ENCODE measurements at regions not wholly inside any gene's neighbourhood (a gene's known extent, or its start where the extent isn't known, plus 50 kb on each side); places are given as distances from the start of the nearest gene placed in this dataset.
"Not testable (repeated sequence)": the region's sequence is repeated elsewhere in the genome, so short reads cannot be mapped to it uniquely, and the experiment has no call there.

DNA sequence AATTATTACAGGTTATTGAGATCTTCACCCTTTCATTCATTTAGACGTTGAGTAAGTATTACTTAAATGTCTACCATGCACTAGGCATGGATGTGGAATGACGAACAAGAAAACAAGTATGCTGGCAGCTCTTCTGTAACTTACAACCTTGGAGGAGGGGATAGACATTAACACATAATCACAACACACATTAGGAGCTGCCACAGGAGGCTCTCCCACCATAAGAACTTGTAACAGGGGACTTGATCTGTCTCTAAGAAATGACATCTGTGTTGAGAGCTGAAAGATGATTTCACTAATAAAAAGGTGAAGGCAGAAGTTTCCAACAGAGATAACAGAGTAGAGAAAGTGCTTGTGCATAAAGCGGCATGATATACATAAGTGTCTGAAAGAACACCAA, 384.7 kb upstream of the ZEB2 start:
- Mint-ChIP-seq H3K4me1 (ENCODE audit: insufficient read depth, unreplicated experiment) (no peaks in the 10 kb centered on the region), H3K27ac (ENCODE audit: low read depth, unreplicated experiment) (no peak overlapping the region), H3K27me3 (ENCODE audit: insufficient read depth, unreplicated experiment) (no peaks in the 10 kb centered on the region), H3K9me3 (ENCODE audit: unreplicated experiment) (peaks cover 19% of the 10 kb centered on the region), H3K36me3 (ENCODE audit: insufficient read depth, unreplicated experiment) (no peaks in the 10 kb centered on the region), H3K4me3 (ENCODE audit: unreplicated experiment) (no peak overlapping the region)
- ChIA-PET POLR2A (interaction anchor here (0.7 to 1.6 kb wide), 2 partner anchors 9 to 24 kb away, joined by 3 to 4 read pairs; no protein-coding TSS in a partner anchor), CTCF (no interaction called here)
- TF ChIP-seq CTCF (IDR thresholded peaks at IDR 0.05; ENCODE audit: unreplicated experiment): no peak
- no peak for DNase-seq (ENCODE audit: unreplicated experiment)
- no TSS peak for BruUV-seq (replicated peaks)
- intact Hi-C loops (cut with micrococcal nuclease): no loop called here

GRCh38 chr2:144903045-144903444, 383.1 kb upstream of the ZEB2 start:
- H3K36me3 Mint-ChIP-seq (ENCODE audit: insufficient read depth, unreplicated experiment); H3K27me3 Mint-ChIP-seq (ENCODE audit: insufficient read depth, unreplicated experiment); intact Hi-C loops (cut with micrococcal nuclease); H3K4me3 Mint-ChIP-seq (ENCODE audit: unreplicated experiment); POLR2A ChIA-PET; H3K27ac Mint-ChIP-seq (ENCODE audit: low read depth, unreplicated experiment); BruUV-seq (replicated peaks); H3K4me1 Mint-ChIP-seq (ENCODE audit: insufficient read depth, unreplicated experiment); DNase-seq (ENCODE audit: unreplicated experiment); CTCF ChIA-PET: not testable (repeated sequence)
- peaks cover 19% of the 10 kb centered on the region for H3K9me3 Mint-ChIP-seq (ENCODE audit: unreplicated experiment)

GRCh38 chr2:144901386-144901785, 381.5 kb upstream of the ZEB2 start:
- CTCF ChIA-PET; H3K27ac Mint-ChIP-seq (ENCODE audit: low read depth, unreplicated experiment); H3K4me1 Mint-ChIP-seq (ENCODE audit: insufficient read depth, unreplicated experiment); BruUV-seq (replicated peaks); intact Hi-C loops (cut with micrococcal nuclease); DNase-seq (ENCODE audit: unreplicated experiment); H3K27me3 Mint-ChIP-seq (ENCODE audit: insufficient read depth, unreplicated experiment); POLR2A ChIA-PET; H3K4me3 Mint-ChIP-seq (ENCODE audit: unreplicated experiment); H3K36me3 Mint-ChIP-seq (ENCODE audit: insufficient read depth, unreplicated experiment): not testable (repeated sequence)
- H3K9me3 Mint-ChIP-seq (ENCODE audit: unreplicated experiment): peaks cover 19% of the 10 kb centered on the region

GRCh38 chr2:144896341-144896740, 376.4 kb upstream of the ZEB2 start:
- Mint-ChIP-seq H3K27me3 (ENCODE audit: insufficient read depth, unreplicated experiment) (no peaks in the 10 kb centered on the region), H3K9me3 (ENCODE audit: unreplicated experiment) (peaks cover 4% of the 10 kb centered on the region), H3K36me3 (ENCODE audit: insufficient read depth, unreplicated experiment) (no peaks in the 10 kb centered on the region), H3K4me3 (ENCODE audit: unreplicated experiment) (no peak overlapping the region), H3K4me1 (ENCODE audit: insufficient read depth, unreplicated experiment) (no peaks in the 10 kb centered on the region), H3K27ac (ENCODE audit: low read depth, unreplicated experiment) (no peak overlapping the region)
- POLR2A ChIA-PET: interaction anchor here (0.6 kb wide), 1 partner anchor 421 kb away, joined by 3 read pairs; no protein-coding TSS in a partner anchor
- DNase-seq (ENCODE audit: unreplicated experiment): no peak
- intact Hi-C loops (cut with micrococcal nuclease): loop anchor here (10.0 kb wide), 1 partner anchor 562 kb away; a partner anchor contains a TSS
- BruUV-seq (replicated peaks): no TSS peak
- no peak for TF ChIP-seq CTCF (IDR thresholded peaks at IDR 0.05; ENCODE audit: unreplicated experiment)
- CTCF ChIA-PET: no interaction called here

DNA sequence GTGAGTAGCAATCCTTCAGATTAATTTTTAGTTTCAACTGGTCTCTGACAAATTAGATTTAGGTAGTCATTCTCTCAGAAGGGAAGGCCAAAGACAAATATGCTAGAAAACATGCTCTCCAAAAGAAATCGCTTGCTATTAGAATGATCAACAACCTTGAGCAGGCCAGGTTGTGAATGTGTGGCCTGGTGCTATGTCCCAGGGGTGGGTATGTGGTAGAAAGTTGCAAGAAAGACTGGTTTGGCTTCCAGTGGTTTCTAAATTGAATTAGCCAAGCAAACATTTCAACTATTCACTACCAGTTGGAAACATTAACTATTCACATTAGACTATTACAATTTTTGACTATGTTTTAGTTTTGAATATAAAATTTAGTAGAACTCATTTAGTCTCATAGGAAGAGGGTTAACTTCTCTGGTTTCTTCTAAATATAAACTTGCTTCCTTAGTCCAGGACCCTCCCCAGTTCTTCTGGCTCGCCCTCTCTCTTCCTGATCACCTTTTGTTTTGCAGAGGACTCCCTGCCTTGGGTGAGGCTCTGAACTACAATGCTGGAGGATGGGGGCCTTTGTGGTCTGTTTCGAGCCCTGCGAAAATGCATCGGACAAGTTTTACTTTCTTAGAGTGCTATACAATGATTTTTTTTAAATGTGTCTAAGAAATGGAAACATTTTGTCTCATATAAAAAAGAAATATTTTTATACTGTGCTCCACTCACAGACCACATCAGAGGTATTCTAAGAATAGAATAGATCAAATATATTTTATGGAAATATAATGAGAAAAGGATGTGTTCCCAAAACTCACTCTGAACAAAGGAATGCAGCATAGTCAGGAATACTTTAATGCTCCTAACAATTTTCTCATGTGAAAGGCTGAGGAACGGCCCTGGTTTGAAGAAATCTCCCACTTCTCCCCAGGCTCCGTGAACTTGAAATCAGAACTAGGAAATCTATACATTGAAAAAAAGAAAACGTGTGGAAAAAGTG, 375.0 kb upstream of the ZEB2 start:
- no peaks in the 10 kb centered on the region for H3K36me3 Mint-ChIP-seq (ENCODE audit: insufficient read depth, unreplicated experiment)
- intact Hi-C loops (cut with micrococcal nuclease): loop anchor here (5.0 to 10.0 kb wide), 2 partner anchors 378 to 560 kb away; a partner anchor contains a TSS
- no peak for DNase-seq (ENCODE audit: unreplicated experiment)
- H3K4me3 Mint-ChIP-seq (ENCODE audit: unreplicated experiment): no peak overlapping the region
- H3K27ac Mint-ChIP-seq (ENCODE audit: low read depth, unreplicated experiment): no peak overlapping the region
- no peak for TF ChIP-seq CTCF (IDR thresholded peaks at IDR 0.05; ENCODE audit: unreplicated experiment)
- H3K9me3 Mint-ChIP-seq (ENCODE audit: unreplicated experiment): no peaks in the 10 kb centered on the region
- ChIA-PET CTCF (no interaction called here), POLR2A (no interaction called here)
- no peaks in the 10 kb centered on the region for H3K27me3 Mint-ChIP-seq (ENCODE audit: insufficient read depth, unreplicated experiment)
- no TSS peak for BruUV-seq (replicated peaks)
- H3K4me1 Mint-ChIP-seq (ENCODE audit: insufficient read depth, unreplicated experiment): no peaks in the 10 kb centered on the region

Data from MCF 10A (cell line).